ENCODE measurements at regions not wholly inside any gene's neighbourhood (a gene's known extent, or its start where the extent isn't known, plus 50 kb on each side); places are given as distances from the start of the nearest gene placed in this dataset.

GRCh38 chr18:32621034-32621433 lies 150.4 kb upstream of the GAREM1 start:
- DNase-seq (ENCODE audit: low spot score) = no peak

GRCh38 chr18:32618546-32618945 lies 147.9 kb upstream of the GAREM1 start:
- DNase-seq (ENCODE audit: low spot score) = no peak

- no peak for DNase-seq (ENCODE audit: low spot score)
Observed at GRCh38 chr18:32613821-32614220, 143.1 kb upstream of the GAREM1 start.

GRCh38 chr18:32612651-32613050 lies 142.0 kb upstream of the GAREM1 start:
- no peak for DNase-seq (ENCODE audit: low spot score)

- DNase-seq (ENCODE audit: low spot score) = no peak
Observed at GRCh38 chr18:32610176-32610575, 139.5 kb upstream of the GAREM1 start.

- no peak for DNase-seq (ENCODE audit: low spot score)
Observed at GRCh38 chr18:32607816-32608215, 137.1 kb upstream of the GAREM1 start.

GRCh38 chr18:32598144-32598543 lies 127.5 kb upstream of the GAREM1 start:
- no peak for DNase-seq (ENCODE audit: low spot score)

GRCh38 chr18:32596501-32596900 lies 125.8 kb upstream of the GAREM1 start:
- DNase-seq (ENCODE audit: low spot score) = no peak

GRCh38 chr18:32595832-32596231 lies 125.2 kb upstream of the GAREM1 start:
- DNase-seq (ENCODE audit: low spot score) = no peak

GRCh38 chr18:32588191-32588590 lies 117.5 kb upstream of the GAREM1 start:
- no peak for DNase-seq (ENCODE audit: low spot score)

- DNase-seq (ENCODE audit: low spot score) = no peak
Observed at GRCh38 chr18:32583431-32583830, 112.7 kb upstream of the GAREM1 start.

- no peak for DNase-seq (ENCODE audit: low spot score)
Observed at GRCh38 chr18:32582455-32582854, 111.8 kb upstream of the GAREM1 start.

- no peak for DNase-seq (ENCODE audit: low spot score)
Observed at GRCh38 chr18:32577561-32577960, 106.9 kb upstream of the GAREM1 start.

GRCh38 chr18:32576296-32576916 lies 105.7 kb upstream of the GAREM1 start:
- no peak for DNase-seq (ENCODE audit: low spot score)

- DNase-seq (ENCODE audit: low spot score) = no peak
Observed at GRCh38 chr18:32566960-32567359, 96.3 kb upstream of the GAREM1 start.

- no peak for DNase-seq (ENCODE audit: low spot score)
Observed at GRCh38 chr18:32553640-32554365, 83.1 kb upstream of the GAREM1 start.

- no peak for DNase-seq (ENCODE audit: low spot score)
Observed at GRCh38 chr18:32553174-32553573, 82.5 kb upstream of the GAREM1 start.

- peak; percentile 46 for DNase-seq (ENCODE audit: low spot score)
Observed at GRCh38 chr18:32552421-32553030, 81.8 kb upstream of the GAREM1 start.

GRCh38 chr18:32550963-32551362 lies 80.3 kb upstream of the GAREM1 start:
- DNase-seq (ENCODE audit: low spot score) = no peak

- DNase-seq (ENCODE audit: low spot score) = peak; percentile 43
Observed at GRCh38 chr18:32549248-32550110, 78.8 kb upstream of the GAREM1 start.

GRCh38 chr18:32548688-32549087 lies 78.0 kb upstream of the GAREM1 start:
- DNase-seq (ENCODE audit: low spot score) = no peak

- DNase-seq (ENCODE audit: low spot score) = no peak
Observed at GRCh38 chr18:32545631-32546030, 74.9 kb upstream of the GAREM1 start.

- DNase-seq (ENCODE audit: low spot score) = no peak
Observed at GRCh38 chr18:32544088-32544487, 73.4 kb upstream of the GAREM1 start.

Measured in HuH-7.5 (cell line).